Spinal cord (tissue), 9 donors: ENCODE measurements at regions not wholly inside any gene's neighbourhood (a gene's known extent, or its start where the extent isn't known, plus 50 kb on each side); places are given as distances from the start of the nearest gene placed in this dataset.

Experiments used
- DNase-seq, 6 donors: peaks; one replicate each; pipeline versions ENCODE4 v3.0.0 to v3.0.0-alpha.2; 2013 to 2015; ENCODE audit warnings: low spot score in 6 of 6, low read depth in 4 of 6
- H3K27ac ChIP-seq: one replicate; pipeline ENCODE4 v1.5.1; 2013; ENCODE audit warnings: low read depth, low read length, control low read depth
- H3K27me3 ChIP-seq: one replicate; pipeline ENCODE4 v1.6.1; 2013; ENCODE audit warnings: low read length; ENCODE audit not compliant: control insufficient read depth, insufficient read depth
- H3K36me3 ChIP-seq: one replicate; pipeline ENCODE4 v1.6.1; 2013; ENCODE audit warnings: low read length; ENCODE audit not compliant: control insufficient read depth, insufficient read depth
- H3K4me1 ChIP-seq: one replicate; pipeline ENCODE4 v1.6.1; 2013; ENCODE audit warnings: low read length; ENCODE audit not compliant: control insufficient read depth, insufficient read depth
- H3K4me3 ChIP-seq: one replicate; pipeline ENCODE4 v1.5.1; 2013; ENCODE audit warnings: low read depth, low read length, control low read depth
- H3K9me3 ChIP-seq: one replicate; pipeline ENCODE4 v1.6.1; 2013; ENCODE audit warnings: low read length; ENCODE audit not compliant: control insufficient read depth, insufficient read depth
- WGBS: methylation state at CpG from one replicate; pipeline ENCODE4 v1.1.5; 2013; ENCODE audit warnings: missing lambda C conversion rate; ENCODE audit not compliant: insufficient coverage; 5-methylcytosine and 5-hydroxymethylcytosine counted together
- donor health status: healthy.

GRCh38 chr10:63919575-63920279 lies 398.5 kb downstream of the REEP3 start:
- H3K4me3 ChIP-seq = no peak overlapping the region
- 100% methylated on average over 2 of the region's 6 CpGs for WGBS
- no peak overlapping the region for H3K27ac ChIP-seq
- no peaks in the 10 kb centered on the region for H3K36me3 ChIP-seq
- H3K9me3 ChIP-seq = no peaks in the 10 kb centered on the region
- no peak for DNase-seq
- H3K27me3 ChIP-seq = no peaks in the 10 kb centered on the region
- H3K4me1 ChIP-seq = peaks cover 3% of the 10 kb centered on the region

GRCh38 chr10:63920926-63921325 lies 399.7 kb downstream of the REEP3 start:
- Histone ChIP-seq H3K36me3 (no peaks in the 10 kb centered on the region), H3K27me3 (no peaks in the 10 kb centered on the region), H3K9me3 (no peaks in the 10 kb centered on the region), H3K4me1 (peaks cover 3% of the 10 kb centered on the region), H3K4me3 (no peak overlapping the region), H3K27ac (no peak overlapping the region)
- no peak for DNase-seq
- WGBS = no CpG with 5 or more reads among the region's 2 CpGs

- no peaks in the 10 kb centered on the region for H3K27me3 ChIP-seq
- H3K4me3 ChIP-seq = no peak overlapping the region
- H3K9me3 ChIP-seq = no peaks in the 10 kb centered on the region
- H3K27ac ChIP-seq = no peak overlapping the region
- H3K36me3 ChIP-seq = no peaks in the 10 kb centered on the region
- DNase-seq = peak in 1 of 6 donors; percentile 57
- peaks cover 3% of the 10 kb centered on the region for H3K4me1 ChIP-seq
- 88% methylated on average over 1 of the region's 4 CpGs for WGBS
Measured at GRCh38 chr10:63921908-63922467, 400.8 kb downstream of the REEP3 start.

GRCh38 chr10:63922468-63923284 lies 401.5 kb downstream of the REEP3 start:
- DNase-seq = peak in 1 of 6 donors; percentile 62
- Histone ChIP-seq H3K9me3 (no peaks in the 10 kb centered on the region), H3K27ac (no peak overlapping the region), H3K36me3 (no peaks in the 10 kb centered on the region), H3K4me1 (peaks cover 3% of the 10 kb centered on the region), H3K27me3 (no peaks in the 10 kb centered on the region), H3K4me3 (no peak overlapping the region)
- 54% methylated on average over 2 of the region's 6 CpGs for WGBS

- no peaks in the 10 kb centered on the region for H3K9me3 ChIP-seq
- no peak overlapping the region for H3K4me3 ChIP-seq
- DNase-seq = peak in 1 of 6 donors; percentile 83
- H3K27me3 ChIP-seq = no peaks in the 10 kb centered on the region
- 34% methylated on average over 2 of the region's 4 CpGs for WGBS
- H3K36me3 ChIP-seq = no peaks in the 10 kb centered on the region
- H3K27ac ChIP-seq = no peak overlapping the region
- H3K4me1 ChIP-seq = no peaks in the 10 kb centered on the region
Measured at GRCh38 chr10:63929831-63930467, 408.7 kb downstream of the REEP3 start.

GRCh38 chr10:63930584-63930983 lies 409.4 kb downstream of the REEP3 start:
- H3K27me3 ChIP-seq = no peaks in the 10 kb centered on the region
- H3K36me3 ChIP-seq = no peaks in the 10 kb centered on the region
- no peaks in the 10 kb centered on the region for H3K9me3 ChIP-seq
- no peak overlapping the region for H3K27ac ChIP-seq
- DNase-seq = no peak
- 88% methylated on average over 3 of the region's 4 CpGs for WGBS
- H3K4me3 ChIP-seq = no peak overlapping the region
- no peaks in the 10 kb centered on the region for H3K4me1 ChIP-seq

- Histone ChIP-seq H3K4me1 (no peaks in the 10 kb centered on the region), H3K27me3 (no peaks in the 10 kb centered on the region), H3K36me3 (no peaks in the 10 kb centered on the region), H3K9me3 (no peaks in the 10 kb centered on the region), H3K27ac (no peak overlapping the region), H3K4me3 (no peak overlapping the region)
- WGBS = no CpG with 5 or more reads among the region's 2 CpGs
- peak in 1 of 6 donors; percentile 41 for DNase-seq
Measured at GRCh38 chr10:63935705-63936104, 414.5 kb downstream of the REEP3 start.

GRCh38 chr10:63940277-63940922 lies 419.2 kb downstream of the REEP3 start:
- H3K27me3 ChIP-seq = no peaks in the 10 kb centered on the region
- DNase-seq = peak in 1 of 6 donors; percentile 44
- no peaks in the 10 kb centered on the region for H3K9me3 ChIP-seq
- no CpG with 5 or more reads among the region's 1 CpG for WGBS
- no peaks in the 10 kb centered on the region for H3K36me3 ChIP-seq
- H3K4me3 ChIP-seq = no peak overlapping the region
- H3K4me1 ChIP-seq = no peaks in the 10 kb centered on the region
- H3K27ac ChIP-seq = no peak overlapping the region

- WGBS = no CpG with 5 or more reads among the region's 2 CpGs
- peak in 1 of 6 donors; percentile 48 for DNase-seq
- H3K4me1 ChIP-seq = no peaks in the 10 kb centered on the region
- no peaks in the 10 kb centered on the region for H3K9me3 ChIP-seq
- H3K36me3 ChIP-seq = no peaks in the 10 kb centered on the region
- no peaks in the 10 kb centered on the region for H3K27me3 ChIP-seq
- H3K4me3 ChIP-seq = no peak overlapping the region
- no peak overlapping the region for H3K27ac ChIP-seq
Measured at GRCh38 chr10:63964406-63964805, 443.2 kb downstream of the REEP3 start.
